ENCODE measurements at regions not wholly inside any gene's neighbourhood (a gene's known extent, or its start where the extent isn't known, plus 50 kb on each side); places are given as distances from the start of the nearest gene placed in this dataset.

- TF ChIP-seq POLR2A (IDR thresholded peaks at IDR 0.05) = no peak
- TF ChIP-seq, protein P1, sequence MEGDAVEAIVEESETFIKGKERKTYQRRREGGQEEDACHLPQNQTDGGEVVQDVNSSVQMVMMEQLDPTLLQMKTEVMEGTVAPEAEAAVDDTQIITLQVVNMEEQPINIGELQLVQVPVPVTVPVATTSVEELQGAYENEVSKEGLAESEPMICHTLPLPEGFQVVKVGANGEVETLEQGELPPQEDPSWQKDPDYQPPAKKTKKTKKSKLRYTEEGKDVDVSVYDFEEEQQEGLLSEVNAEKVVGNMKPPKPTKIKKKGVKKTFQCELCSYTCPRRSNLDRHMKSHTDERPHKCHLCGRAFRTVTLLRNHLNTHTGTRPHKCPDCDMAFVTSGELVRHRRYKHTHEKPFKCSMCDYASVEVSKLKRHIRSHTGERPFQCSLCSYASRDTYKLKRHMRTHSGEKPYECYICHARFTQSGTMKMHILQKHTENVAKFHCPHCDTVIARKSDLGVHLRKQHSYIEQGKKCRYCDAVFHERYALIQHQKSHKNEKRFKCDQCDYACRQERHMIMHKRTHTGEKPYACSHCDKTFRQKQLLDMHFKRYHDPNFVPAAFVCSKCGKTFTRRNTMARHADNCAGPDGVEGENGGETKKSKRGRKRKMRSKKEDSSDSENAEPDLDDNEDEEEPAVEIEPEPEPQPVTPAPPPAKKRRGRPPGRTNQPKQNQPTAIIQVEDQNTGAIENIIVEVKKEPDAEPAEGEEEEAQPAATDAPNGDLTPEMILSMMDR (IDR thresholded peaks at IDR 0.05) = no peak
Measured at GRCh38 chr11:80626721-80627120, 1185.9 kb upstream of the TENM4 start.

Data from adrenal gland (tissue), 5 donors.